HepG2 (cell line): ENCODE measurements at regions not wholly inside any gene's neighbourhood (a gene's known extent, or its start where the extent isn't known, plus 50 kb on each side); places are given as distances from the start of the nearest gene placed in this dataset.

ENCODE experiments used
- ATAC-seq: fragments of 200-7000 bp; cut with Tn5 transposase; 3 replicates; pipeline ENCODE4 v1.9.1; 2020; ENCODE audit warnings: mild to moderate bottlenecking, moderate library complexity
- BruUV-seq: library from RNA; stranded (reverse); fragments of 400-500 nt; replicated peaks from 2 replicates; lab custom pipeline; 2021; lab: Mats Ljungman, UMichigan
- CTCF ChIA-PET: fragments of 300-600 bp; formaldehyde crosslinking; extraction: SDS; loops from one replicate; lab custom pipeline; 2021; ENCODE audit warnings: low total read pairs, inconsistent platforms, low intra/inter-chr PET ratio; lab: Yijun Ruan, JAX
- POLR2A ChIA-PET: fragments of 350-600 bp; sonication (Branson Sonifier 250); formaldehyde crosslinking; loops from one replicate; lab custom pipeline; 2020; ENCODE audit warnings: antibody characterized with exemption, inconsistent platforms; lab: Yijun Ruan, JAX
- DNase-seq: peaks from one replicate; pipeline ENCODE4 v3.0.0-alpha.2; 2015; ENCODE audit warnings: low spot score
- FAIRE-seq: peaks from 3 replicates; lab custom pipeline; 2011; peaks lifted over from hg19 to GRCh38; lab: Jason Lieb, UNC
- H2AFZ ChIP-seq: one replicate; pipeline ENCODE4 v1.6.1; 2011; ENCODE audit warnings: low read length, inconsistent platforms
- H3K27ac ChIP-seq: fragments of 300-600 bp; 3 replicates; pipeline ENCODE4 v1.8.0; 2011; ENCODE audit warnings: mixed run types, mild to moderate bottlenecking, mixed read lengths, low read length, inconsistent platforms; ENCODE audit not compliant: insufficient read depth; ENCODE audit errors: extremely low read length
- H3K27me3 ChIP-seq, 2 experiments: fragments of 200-600 bp in 1 of 2; 2 replicates in 1 of 2; 3 replicates in 1 of 2; pipeline versions ENCODE4 v1.6.0 to v1.8.0; 2011; ENCODE audit warnings: low read length in 2 of 2, mild to moderate bottlenecking in 2 of 2, moderate library complexity in 2 of 2, inconsistent platforms in 1 of 2; ENCODE audit not compliant: insufficient read depth in 2 of 2, control insufficient read depth in 1 of 2
- H3K36me3 ChIP-seq, 2 experiments: fragments of 200-600 bp in 1 of 2; replicated peaks in 1 of 2; 2 replicates in 1 of 2; 3 replicates in 1 of 2; pipeline versions ENCODE4 v1.5.1 to v1.8.0; 2011; ENCODE audit warnings: low read length in 2 of 2, inconsistent platforms in 1 of 2; ENCODE audit not compliant: insufficient read depth in 2 of 2, control insufficient read depth in 1 of 2
- H3K4me1 ChIP-seq: 2 replicates; pipeline ENCODE4 v1.5.1; 2012; ENCODE audit warnings: low read length, inconsistent platforms; ENCODE audit not compliant: insufficient read depth
- H3K4me2 ChIP-seq: 2 replicates; pipeline ENCODE4 v1.6.0; 2011; ENCODE audit warnings: low read depth, low read length, inconsistent platforms
- H3K4me3 ChIP-seq, 3 experiments: fragments of 200-600 bp in 1 of 3; sonication (generic), shearing (Covaris generic) in 1 of 3; replicated peaks in 1 of 3; 2 replicates each; pipeline ENCODE4 v1.5.1; 2011 to 2016; ENCODE audit warnings: low read length in 3 of 3, inconsistent platforms in 2 of 3, low read depth in 2 of 3, mild to moderate bottlenecking in 2 of 3, control low read depth in 1 of 3, mixed read lengths in 1 of 3; ENCODE audit not compliant: insufficient read depth in 1 of 3
- H3K79me2 ChIP-seq: one replicate; pipeline ENCODE4 v1.6.1; 2011; ENCODE audit warnings: low read length, inconsistent platforms; ENCODE audit not compliant: insufficient read depth
- H3K9ac ChIP-seq: 2 replicates; pipeline ENCODE4 v1.6.0; 2011; ENCODE audit warnings: mild to moderate bottlenecking, low read depth, low read length, inconsistent platforms; ENCODE audit not compliant: insufficient read depth
- H3K9me3 ChIP-seq: 2 replicates; pipeline ENCODE4 v1.5.1; 2012; ENCODE audit warnings: mild to moderate bottlenecking, low read length
- H4K20me1 ChIP-seq: 2 replicates; pipeline ENCODE4 v1.6.0; 2011; ENCODE audit warnings: inconsistent platforms, mild to moderate bottlenecking, low read length, moderate library complexity; ENCODE audit not compliant: insufficient read depth
- KDM2A ChIP-seq: sonication (generic); formaldehyde crosslinking; IDR thresholded peaks from 2 replicates; pipeline ENCODE4 v1.4.0; 2020; ENCODE audit warnings: low read depth, missing genetic modification reagents, borderline replicate concordance
- RFXANK ChIP-seq: IDR thresholded peaks from 2 replicates; pipeline ENCODE4 v1.6.1; 2016
- TARDBP ChIP-seq: sonication (generic); formaldehyde crosslinking; IDR thresholded peaks from 2 replicates; pipeline ENCODE4 v1.8.0; 2022; ENCODE audit warnings: mild to moderate bottlenecking, missing genetic modification reagents
- ZNF12 ChIP-seq: sonication (generic); formaldehyde crosslinking; IDR thresholded peaks from 2 replicates; pipeline ENCODE4 v1.5.0; 2020; ENCODE audit warnings: missing genetic modification reagents
- ZNF274 ChIP-seq: sonication (generic); formaldehyde crosslinking; IDR thresholded peaks from 2 replicates; pipeline ENCODE4 v1.5.1; 2020; ENCODE audit warnings: mild to moderate bottlenecking, missing genetic modification reagents
- ZNF431 ChIP-seq: sonication (generic); formaldehyde crosslinking; IDR thresholded peaks from 2 replicates; pipeline ENCODE4 v1.9.0; 2022; ENCODE audit warnings: missing genetic modification reagents, low read depth, mild to moderate bottlenecking, borderline replicate concordance
- ZNF607 ChIP-seq: sonication (generic); formaldehyde crosslinking; IDR thresholded peaks from 2 replicates; pipeline ENCODE4 v1.5.1; 2020; ENCODE audit warnings: missing genetic modification reagents, mild to moderate bottlenecking, borderline replicate concordance
- WGBS: methylation state at CpG from one replicate; pipeline ENCODE4 v1.1.6; 2017; ENCODE audit warnings: low lambda C conversion rate; 5-methylcytosine and 5-hydroxymethylcytosine counted together
- in situ Hi-C: cut with HindIII; loops from 2 replicates; pipeline ENCODE4 v1.10.0; 2017; ENCODE audit warnings: low pct_unique_long_range_greater_than_20kb; ENCODE audit not compliant: extremely low pct_ligation_motif_present
- intact Hi-C: fragments of 100-400 bp; cut with micrococcal nuclease; formaldehyde crosslinking; loops from one replicate; pipeline ENCODE4 v1.10.0; 2022; ENCODE audit not compliant: unreplicated experiment

DNA sequence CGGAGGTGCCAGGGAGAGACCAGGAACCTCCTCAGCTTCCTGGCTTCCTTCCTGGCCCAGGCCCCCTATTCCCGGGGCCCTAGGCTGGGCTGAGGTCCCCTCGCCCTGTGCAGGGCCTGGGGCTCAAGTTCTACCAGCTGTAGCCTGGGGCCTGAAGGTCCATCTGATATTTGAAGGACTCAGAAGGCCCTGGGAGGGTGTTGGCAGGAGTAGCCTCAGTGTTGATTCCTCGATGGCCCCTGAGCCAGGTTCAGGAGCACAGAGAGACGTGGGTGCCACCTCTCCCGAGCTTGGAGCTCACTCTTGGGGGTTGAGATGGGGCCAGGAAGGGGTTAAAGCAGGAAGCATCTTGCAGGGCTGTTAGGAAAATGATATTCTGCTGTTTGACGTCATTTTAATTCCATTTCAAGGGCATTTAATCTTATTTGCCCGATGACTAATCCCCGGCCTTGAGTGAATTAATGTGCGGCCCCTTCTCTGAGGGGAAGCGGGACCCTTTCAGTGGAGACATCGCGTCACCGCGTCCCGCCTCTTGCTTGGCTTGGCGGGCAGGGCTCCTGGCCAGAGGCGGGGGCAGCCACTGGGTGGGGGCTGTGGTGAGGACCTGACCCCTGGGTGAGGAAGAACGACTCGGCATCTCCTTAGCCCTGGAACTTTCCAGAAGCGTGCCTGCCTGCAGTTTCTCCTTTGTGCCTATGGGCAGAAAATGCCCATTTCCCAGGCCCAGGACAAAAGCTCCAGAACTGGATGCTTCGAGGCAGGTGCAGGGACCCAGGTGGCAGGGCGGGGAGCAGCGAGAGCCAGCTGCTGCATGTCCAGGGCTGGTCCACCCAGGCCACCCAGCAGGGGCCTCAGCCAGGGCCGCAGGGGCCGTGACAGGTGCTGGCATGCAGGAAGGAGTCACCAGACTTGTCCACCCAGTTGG lies 158.3 kb downstream of the KIF26A start (continued):
- no peak for TF ChIP-seq KDM2A (CRISPR knock-in tag)

DNA sequence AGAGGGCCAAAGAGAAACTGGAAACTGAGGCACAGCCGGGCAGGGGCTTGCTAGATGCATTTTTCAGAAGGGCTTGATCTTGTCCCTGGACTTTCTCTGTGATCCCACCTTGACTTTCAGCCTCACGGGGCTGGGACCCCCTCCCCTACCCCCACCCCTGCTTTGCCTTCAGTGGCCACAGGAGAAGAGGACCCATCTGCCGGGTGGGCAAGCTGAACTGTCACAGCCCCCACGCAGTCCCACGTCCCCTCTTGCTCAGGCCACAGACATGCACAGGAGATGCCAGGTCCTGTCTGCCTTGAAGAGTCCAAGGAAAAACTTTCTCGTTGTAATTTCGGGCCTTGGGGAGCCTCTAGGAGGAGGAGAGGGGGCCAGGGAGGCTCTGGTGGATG lies 158.9 kb downstream of the KIF26A start:
- H3K4me1 ChIP-seq = no peaks in the 10 kb centered on the region
- H3K4me3 ChIP-seq = no peak overlapping the region
- CTCF ChIA-PET = no interaction called here
- in situ Hi-C loops = no loop called here
- ATAC-seq (no peak), DNase-seq (no peak), FAIRE-seq (no peak)
- no peaks in the 10 kb centered on the region for H3K79me2 ChIP-seq
- H3K9me3 ChIP-seq = no peaks in the 10 kb centered on the region; the same call in 1 of the 2 replicates
- no peak overlapping the region for H3K27ac ChIP-seq
- peaks cover 4 to 16% of the 10 kb centered on the region in 2 experiments; a peak in 2 of 5 replicates for H3K27me3 ChIP-seq
- no peaks in the 10 kb centered on the region for H3K36me3 ChIP-seq
- no peaks in the 10 kb centered on the region for H4K20me1 ChIP-seq
- H2AFZ ChIP-seq = no peak overlapping the region
- POLR2A ChIA-PET = no interaction called here
- BruUV-seq = no TSS peak
- TF ChIP-seq ZNF431 (CRISPR knock-in tag) = no peak
- TF ChIP-seq ZNF274 (CRISPR knock-in tag) = no peak
- no peak for TF ChIP-seq TARDBP (CRISPR knock-in tag)
- no peak for TF ChIP-seq ZNF607
- no peak for TF ChIP-seq RFXANK (CRISPR knock-in tag)
- no peak for TF ChIP-seq ZNF12
- WGBS = 0% methylated on average over 3 of the region's 7 CpGs
- no peak overlapping the region for H3K4me2 ChIP-seq
- intact Hi-C loops = no loop called here
- no peak overlapping the region for H3K9ac ChIP-seq
